Esophagus squamous epithelium (tissue), 5 donors: ENCODE measurements at regions not wholly inside any gene's neighbourhood (a gene's known extent, or its start where the extent isn't known, plus 50 kb on each side); places are given as distances from the start of the nearest gene placed in this dataset.

Experiments used
- DNase-seq: peaks from one replicate; lab custom pipeline; 2025; lab: John Stamatoyannopoulos, UW
- H3K27ac ChIP-seq, 4 donors: fragments of 200-600 bp; sonication (generic); one replicate each; pipeline ENCODE4 v1.5.1; 2016 to 2019; ENCODE audit warnings: mild to moderate bottlenecking in 1 of 4
- H3K27me3 ChIP-seq, 4 donors: fragments of 200-600 bp; sonication (generic); 1 replicate in 3 of 4; 2 replicates in 1 of 4; pipeline versions ENCODE4 v1.5.1 to v1.6.0; 2017 to 2021; ENCODE audit warnings: antibody characterized with exemption in 1 of 4
- H3K36me3 ChIP-seq, 3 donors: fragments of 200-600 bp; sonication (generic); one replicate each; pipeline ENCODE4 v1.5.1; 2016 to 2019
- H3K4me1 ChIP-seq, 3 donors: fragments of 200-600 bp; sonication (generic); one replicate each; pipeline ENCODE4 v1.5.1; 2017 to 2019
- H3K4me3 ChIP-seq, 4 donors: fragments of 200-600 bp; sonication (generic); 1 replicate in 3 of 4; 2 replicates in 1 of 4; pipeline ENCODE4 v1.5.1; 2016 to 2019; ENCODE audit warnings: mild to moderate bottlenecking in 2 of 4, moderate library complexity in 1 of 4
- H3K9me3 ChIP-seq, 3 donors: fragments of 200-600 bp; sonication (generic); one replicate each; pipeline ENCODE4 v1.5.1; 2016 to 2019
- CTCF ChIP-seq, 6 experiments: fragments of 450-650 bp in 4 of 6; fragments of 200-600 bp in 2 of 6; sonication (generic) in 2 of 6; IDR thresholded peaks; one replicate each; pipeline ENCODE4 v1.5.1; 2016 to 2019; ENCODE audit warnings: antibody characterized with exemption in 6 of 6, mild to moderate bottlenecking in 4 of 6, moderate library complexity in 4 of 6
- POLR2A ChIP-seq, 4 donors: fragments of 450-650 bp; IDR thresholded peaks; one replicate each; pipeline ENCODE4 v1.6.1; 2017; ENCODE audit warnings: antibody characterized with exemption in 4 of 4, mild to moderate bottlenecking in 4 of 4, moderate library complexity in 3 of 4
- WGBS, 2 donors: methylation state at CpG; one replicate each; pipeline ENCODE4 v1.1.5; 2018; 5-methylcytosine and 5-hydroxymethylcytosine counted together
- intact Hi-C: fragments of 100-400 bp; cut with DNase I; formaldehyde crosslinking; loops from one replicate; pipeline ENCODE4 v1.15.0; 2022
- donor health status: DM: yes; HTN: yes; CAD: no.

GRCh38 chr18:65347446-65347845, 403.4 kb upstream of the CDH7 start:
- DNase-seq = no peak
- Histone ChIP-seq H3K4me1 (no peaks in the 10 kb centered on the region), H3K9me3 (no peaks in the 10 kb centered on the region), H3K27ac (no peak overlapping the region), H3K4me3 (no peak overlapping the region), H3K27me3 (no peaks in the 10 kb centered on the region), H3K36me3 (no peaks in the 10 kb centered on the region)
- TF ChIP-seq POLR2A (IDR thresholded peaks at IDR 0.05) (no peak), CTCF (IDR thresholded peaks at IDR 0.05) (no peak)
- intact Hi-C loops = no loop called here
- 48 to 52% methylated on average over 6 of the region's 6 CpGs for WGBS, 2 donors

DNA sequence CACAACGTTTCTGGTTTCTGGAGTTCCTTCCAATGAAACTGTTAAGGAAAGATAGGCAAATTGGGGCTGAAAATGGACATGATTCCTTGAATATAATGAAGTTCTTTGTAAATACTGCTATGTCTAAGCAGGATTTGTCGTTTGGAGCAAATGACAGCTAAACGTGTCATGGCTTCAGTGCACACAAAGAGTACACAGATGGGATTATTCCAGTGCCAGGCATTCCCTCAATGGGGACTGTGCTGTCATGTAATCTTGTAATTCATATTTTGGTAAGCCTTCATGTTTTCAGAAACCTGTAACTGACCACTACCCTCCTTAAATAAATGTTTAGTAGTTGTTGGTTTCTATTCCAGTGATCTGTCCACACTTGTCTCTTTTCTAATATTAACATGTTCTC, 404.7 kb upstream of the CDH7 start:
- intact Hi-C loops = no loop called here
- DNase-seq = no peak
- Histone ChIP-seq H3K9me3 (no peaks in the 10 kb centered on the region), H3K4me1 (no peaks in the 10 kb centered on the region), H3K27me3 (no peaks in the 10 kb centered on the region), H3K36me3 (no peaks in the 10 kb centered on the region), H3K4me3 (no peak overlapping the region), H3K27ac (no peak overlapping the region)
- TF ChIP-seq POLR2A (IDR thresholded peaks at IDR 0.05) (no peak), CTCF (IDR thresholded peaks at IDR 0.05) (no peak)
- 62 to 65% methylated on average over 3 of the region's 3 CpGs for WGBS, 2 donors

DNA sequence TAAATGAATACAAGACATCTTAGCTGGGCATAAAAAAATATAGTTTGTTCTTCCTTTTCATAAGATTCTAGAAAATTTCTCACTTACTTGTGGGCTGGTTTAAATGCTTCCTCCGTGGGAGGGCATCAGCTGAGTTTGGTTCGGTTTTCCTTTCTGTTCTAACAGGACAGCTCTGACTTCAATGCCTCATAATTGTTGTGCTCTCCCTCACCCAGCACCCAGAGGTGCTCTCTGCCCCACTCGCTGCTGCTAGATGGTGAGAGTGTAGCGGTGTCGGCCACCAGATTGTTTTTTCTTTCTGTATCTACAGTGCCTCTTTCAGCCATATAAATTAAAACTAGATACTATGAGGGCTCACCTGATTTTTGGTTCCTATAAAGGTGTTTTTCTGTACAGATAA, 407.2 kb upstream of the CDH7 start:
- Histone ChIP-seq H3K36me3 (no peaks in the 10 kb centered on the region), H3K4me3 (no peak overlapping the region), H3K27ac (no peak overlapping the region), H3K4me1 (no peaks in the 10 kb centered on the region), H3K27me3 (no peaks in the 10 kb centered on the region), H3K9me3 (no peaks in the 10 kb centered on the region)
- intact Hi-C loops = no loop called here
- 82% methylated on average over 5 of the region's 5 CpGs for WGBS, 2 donors
- no peak for DNase-seq
- TF ChIP-seq CTCF (IDR thresholded peaks at IDR 0.05) = no peak
- TF ChIP-seq POLR2A (IDR thresholded peaks at IDR 0.05) = no peak

DNA sequence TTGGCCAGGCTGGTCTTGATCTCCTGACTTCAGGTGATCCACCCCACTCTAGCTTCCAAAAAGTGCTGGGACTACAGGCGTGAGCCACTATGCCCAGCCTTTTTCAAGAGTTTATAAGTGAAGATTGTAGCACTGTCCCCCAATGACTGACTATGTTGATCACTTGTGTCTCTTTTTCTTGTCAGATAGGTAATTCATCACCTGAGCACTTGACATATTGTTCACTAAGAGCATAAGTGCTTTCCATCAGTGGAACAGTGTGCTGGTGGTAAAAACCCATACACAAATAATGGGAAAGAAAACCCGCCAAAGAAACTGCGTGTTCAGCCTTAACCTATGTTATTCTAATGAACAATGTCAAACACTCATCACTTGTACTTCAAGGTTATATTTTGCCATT, 414.4 kb upstream of the CDH7 start:
- intact Hi-C loops = no loop called here
- TF ChIP-seq CTCF (IDR thresholded peaks at IDR 0.05) (no peak), POLR2A (IDR thresholded peaks at IDR 0.05) (no peak)
- Histone ChIP-seq H3K4me1 (no peaks in the 10 kb centered on the region), H3K27ac (no peak overlapping the region), H3K4me3 (no peak overlapping the region), H3K9me3 (no peaks in the 10 kb centered on the region), H3K27me3 (no peaks in the 10 kb centered on the region), H3K36me3 (no peaks in the 10 kb centered on the region)
- no peak for DNase-seq
- 90 to 92% methylated on average over 3 of the region's 3 CpGs for WGBS, 2 donors

DNA sequence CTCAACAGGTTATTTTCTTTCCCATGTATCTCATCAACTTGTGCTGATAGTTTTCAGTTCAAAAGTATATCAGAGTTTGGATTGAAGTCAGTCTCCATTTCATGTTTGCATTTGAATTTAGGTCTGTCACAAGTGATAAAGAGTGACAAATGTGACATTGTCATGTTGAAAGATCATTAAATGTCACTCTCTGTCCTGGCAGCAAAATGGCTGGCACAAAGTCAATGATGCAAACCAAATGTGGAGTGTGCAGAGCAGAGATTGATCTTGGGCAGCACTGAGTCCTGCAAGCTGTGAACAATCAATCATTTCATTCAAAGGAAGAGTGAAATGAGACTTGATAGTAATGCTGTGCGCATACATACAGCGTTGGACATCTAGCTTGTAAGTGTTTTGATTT, 421.8 kb upstream of the CDH7 start:
- intact Hi-C loops = no loop called here
- H3K4me3 ChIP-seq = no peak overlapping the region
- no peak overlapping the region for H3K27ac ChIP-seq
- no peaks in the 10 kb centered on the region for H3K27me3 ChIP-seq
- H3K9me3 ChIP-seq = no peaks in the 10 kb centered on the region
- H3K36me3 ChIP-seq = no peaks in the 10 kb centered on the region
- 68 to 81% methylated on average over 2 of the region's 2 CpGs for WGBS, 2 donors
- H3K4me1 ChIP-seq = no peaks in the 10 kb centered on the region
- no peak for DNase-seq
- TF ChIP-seq POLR2A (IDR thresholded peaks at IDR 0.05) = no peak
- TF ChIP-seq CTCF (IDR thresholded peaks at IDR 0.05) = no peak
